OCI-LY7 (cell line): ENCODE measurements at regions not wholly inside any gene's neighbourhood (a gene's known extent, or its start where the extent isn't known, plus 50 kb on each side); places are given as distances from the start of the nearest gene placed in this dataset.
"Not testable (repeated sequence)": the region's sequence is repeated elsewhere in the genome, so short reads cannot be mapped to it uniquely, and the experiment has no call there.

ENCODE experiments used
- BruUV-seq: library from RNA; stranded (reverse); fragments of 400-500 nt; replicated peaks from 2 replicates; lab custom pipeline; 2021; lab: Mats Ljungman, UMichigan
- CTCF ChIA-PET: fragments of 300-600 bp; sonication (Branson Sonifier 250); formaldehyde crosslinking; loops from one replicate; lab custom pipeline; 2022; ENCODE audit warnings: antibody characterized with exemption; ENCODE audit not compliant: unreplicated experiment; lab: Charles Lee
- POLR2A ChIA-PET: fragments of 300-600 bp; sonication (Branson Sonifier 250); formaldehyde crosslinking; loops from one replicate; lab custom pipeline; 2022; ENCODE audit warnings: antibody characterized with exemption; lab: Charles Lee
- DNase-seq: peaks from one replicate; pipeline ENCODE4 v3.0.0-alpha.2; 2015; ENCODE audit warnings: low spot score
- H2AFZ ChIP-seq: fragments of 200-600 bp; sonication (generic), shearing (Covaris generic); 2 replicates; pipeline ENCODE4 v1.6.1; 2014; ENCODE audit warnings: mild to moderate bottlenecking, antibody characterized with exemption, low read length, moderate library complexity
- H3K27ac ChIP-seq: fragments of 200-600 bp; sonication (generic); 2 replicates; pipeline ENCODE4 v1.5.1; 2014; ENCODE audit warnings: mixed run types, low read depth, mild to moderate bottlenecking, moderate library complexity, low read length, inconsistent platforms; ENCODE audit not compliant: poor library complexity, severe bottlenecking
- H3K36me3 ChIP-seq: fragments of 200-600 bp; sonication (generic); 2 replicates; pipeline ENCODE4 v1.6.1; 2014; ENCODE audit warnings: mild to moderate bottlenecking, antibody characterized with exemption, low read length, moderate library complexity, mixed read lengths; ENCODE audit not compliant: insufficient read depth
- H3K4me1 ChIP-seq: fragments of 200-600 bp; sonication (generic); 2 replicates; pipeline ENCODE4 v1.5.1; 2014; ENCODE audit warnings: mild to moderate bottlenecking, low read length; ENCODE audit not compliant: insufficient read depth, poor library complexity, severe bottlenecking
- H3K4me2 ChIP-seq: fragments of 200-600 bp; sonication (generic); 2 replicates; pipeline ENCODE4 v1.6.1; 2014; ENCODE audit warnings: mild to moderate bottlenecking, low read length
- H3K4me3 ChIP-seq: fragments of 200-600 bp; sonication (generic); 2 replicates; pipeline ENCODE4 v1.5.1; 2014; ENCODE audit warnings: mild to moderate bottlenecking, low read depth, low read length; ENCODE audit not compliant: poor library complexity, severe bottlenecking
- H3K79me2 ChIP-seq: fragments of 200-600 bp; sonication (generic); 2 replicates; pipeline ENCODE4 v1.6.1; 2016; ENCODE audit warnings: low read depth, mild to moderate bottlenecking, low read length, moderate library complexity, mixed read lengths; ENCODE audit not compliant: insufficient read depth
- H3K9me2 ChIP-seq: fragments of 200-600 bp; sonication (generic); 2 replicates; pipeline ENCODE4 v1.6.1; 2016; ENCODE audit warnings: mild to moderate bottlenecking, low read length, mixed read lengths; ENCODE audit not compliant: insufficient read depth
- H3K9me3 ChIP-seq: fragments of 200-600 bp; sonication (generic); 2 replicates; pipeline ENCODE4 v1.6.1; 2014; ENCODE audit warnings: mild to moderate bottlenecking, mixed run types, low read length, mixed read lengths
- H4K20me1 ChIP-seq: fragments of 200-600 bp; sonication (generic); 2 replicates; pipeline ENCODE4 v1.6.1; 2014; ENCODE audit warnings: mild to moderate bottlenecking, antibody characterized with exemption, low read length, moderate library complexity, mixed read lengths; ENCODE audit not compliant: insufficient read depth
- CTCF ChIP-seq: fragments of 200-600 bp; sonication (generic); conservative IDR thresholded peaks from 2 replicates; pipeline ENCODE4 v1.5.1; 2014; ENCODE audit warnings: mild to moderate bottlenecking, antibody characterized with exemption, low read length, moderate library complexity, mixed read lengths
- EZH2phosphoT487 ChIP-seq: fragments of 200-600 bp; sonication (generic); IDR thresholded peaks from 2 replicates; pipeline ENCODE4 v1.6.1; 2018; ENCODE audit warnings: low read depth, borderline replicate concordance, mild to moderate bottlenecking, mixed run types, antibody characterized with exemption, low read length, moderate library complexity, mixed read lengths
- intact Hi-C: fragments of 100-400 bp; cut with micrococcal nuclease; formaldehyde crosslinking; loops from one replicate; pipeline ENCODE4 v1.10.0; 2022; ENCODE audit not compliant: unreplicated experiment

DNA sequence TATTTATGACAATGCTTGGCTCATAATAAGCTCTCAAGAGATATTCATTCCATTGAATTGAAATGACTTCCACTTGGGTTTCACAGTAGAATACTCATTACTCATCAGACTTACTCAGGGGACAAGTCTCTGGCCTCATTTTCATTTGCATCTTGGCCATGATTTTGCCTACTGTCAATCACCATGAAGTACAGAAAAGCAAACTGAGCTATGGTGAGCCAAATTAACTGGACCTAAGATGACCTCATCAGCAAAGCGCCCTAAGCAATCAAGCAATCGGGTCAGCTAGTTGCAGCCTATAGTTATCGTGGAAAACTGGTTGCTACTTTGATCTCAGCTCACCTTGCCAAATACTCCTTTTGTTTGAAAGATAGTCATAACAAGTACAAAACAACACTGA lies 494.7 kb upstream of the SLC35B3 start:
- Histone ChIP-seq H3K79me2 (no peaks in the 10 kb centered on the region), H3K36me3 (no peaks in the 10 kb centered on the region), H2AFZ (no peak overlapping the region), H3K4me1 (no peaks in the 10 kb centered on the region), H3K9me2 (no peaks in the 10 kb centered on the region), H4K20me1 (no peaks in the 10 kb centered on the region), H3K4me3 (no peak overlapping the region), H3K4me2 (no peak overlapping the region), H3K27ac (no peak overlapping the region), H3K9me3 (no peaks in the 10 kb centered on the region)
- no peak for TF ChIP-seq EZH2phosphoT487
- TF ChIP-seq CTCF, result no peak
- ChIA-PET CTCF (no interaction called here), POLR2A (interaction anchor here (0.9 kb wide), 1 partner anchor 9 kb away, joined by 3 read pairs; no protein-coding TSS in a partner anchor)
- intact Hi-C loops, result no loop called here
- BruUV-seq, result no TSS peak
- no peak for DNase-seq

- H4K20me1 ChIP-seq, H3K4me3 ChIP-seq, H2AFZ ChIP-seq, H3K27ac ChIP-seq, H3K4me1 ChIP-seq, H3K79me2 ChIP-seq, BruUV-seq, intact Hi-C loops, H3K4me2 ChIP-seq, CTCF ChIA-PET, H3K9me2 ChIP-seq, DNase-seq, H3K36me3 ChIP-seq, H3K9me3 ChIP-seq: not testable (repeated sequence)
- POLR2A ChIA-PET, result interaction anchor here (0.6 kb wide), 1 partner anchor 30 kb away, joined by 3 read pairs; no protein-coding TSS in a partner anchor
Observed at GRCh38 chr6:8920244-8920643, 484.9 kb upstream of the SLC35B3 start.

DNA sequence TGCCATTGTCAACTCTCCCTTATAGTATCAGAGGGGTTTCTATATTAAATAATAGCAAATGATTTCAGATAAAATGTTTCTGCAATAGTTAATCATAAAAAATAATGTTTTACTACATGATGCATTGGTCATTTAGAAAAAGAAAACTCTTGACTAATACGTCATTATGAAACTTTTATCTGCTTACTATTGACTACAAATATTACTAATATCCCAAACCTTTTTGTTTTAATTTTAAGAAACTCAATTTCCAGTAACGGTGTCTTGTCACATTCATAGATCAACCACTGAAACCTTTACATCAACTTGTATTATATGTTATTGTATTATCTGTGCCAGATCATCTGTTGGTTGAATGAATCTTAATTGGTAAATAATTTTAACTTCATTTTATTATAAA lies 482.9 kb upstream of the SLC35B3 start:
- H3K36me3 ChIP-seq, result no peaks in the 10 kb centered on the region
- intact Hi-C loops, result no loop called here
- H2AFZ ChIP-seq, result no peak overlapping the region
- TF ChIP-seq EZH2phosphoT487, result no peak
- TF ChIP-seq CTCF, result no peak
- ChIA-PET POLR2A (no interaction called here), CTCF (no interaction called here)
- no peak overlapping the region for H3K4me2 ChIP-seq
- no peaks in the 10 kb centered on the region for H3K4me1 ChIP-seq
- H3K9me2 ChIP-seq, result no peaks in the 10 kb centered on the region
- H3K79me2 ChIP-seq, result no peaks in the 10 kb centered on the region
- H3K9me3 ChIP-seq, result no peaks in the 10 kb centered on the region
- H3K27ac ChIP-seq, result no peak overlapping the region
- no peaks in the 10 kb centered on the region for H4K20me1 ChIP-seq
- BruUV-seq, result no TSS peak
- H3K4me3 ChIP-seq, result no peak overlapping the region
- DNase-seq, result no peak
